ENCODE measurements at regions not wholly inside any gene's neighbourhood (a gene's known extent, or its start where the extent isn't known, plus 50 kb on each side); places are given as distances from the start of the nearest gene placed in this dataset.

DNA sequence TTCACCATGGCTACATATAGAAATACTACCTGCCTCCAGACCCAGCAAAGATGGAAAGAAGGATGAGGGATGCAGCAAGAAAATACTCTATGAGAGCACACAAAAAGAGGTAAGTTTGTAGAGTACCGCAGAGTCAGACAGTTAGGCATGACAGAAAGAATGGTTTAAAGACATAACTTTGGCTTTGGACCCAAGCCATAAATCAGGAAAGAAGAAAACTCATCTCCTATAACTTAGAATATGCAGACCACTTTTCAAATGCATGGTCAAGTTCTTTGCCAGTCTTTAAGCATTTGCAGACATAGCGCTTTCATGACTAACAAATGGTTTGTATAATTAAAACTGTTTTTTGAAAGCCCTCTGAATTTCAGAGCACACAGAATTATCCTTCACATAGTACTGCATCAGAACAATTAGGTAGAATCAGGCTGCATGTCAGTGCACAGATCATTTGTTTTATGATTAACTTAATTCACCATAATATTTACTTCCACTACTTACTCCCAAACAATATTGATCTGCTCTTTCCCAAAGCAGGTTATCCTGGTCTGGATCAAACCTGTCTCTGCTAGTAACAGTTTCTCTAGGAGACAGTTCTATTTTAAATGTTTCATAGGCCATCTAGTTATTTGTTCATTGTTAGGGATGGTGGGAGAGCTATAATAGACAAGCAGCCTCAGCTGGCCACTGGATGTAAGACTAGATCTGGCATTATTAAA lies 280.7 kb upstream of the NR5A2 start:
- TF ChIP-seq, protein P1, sequence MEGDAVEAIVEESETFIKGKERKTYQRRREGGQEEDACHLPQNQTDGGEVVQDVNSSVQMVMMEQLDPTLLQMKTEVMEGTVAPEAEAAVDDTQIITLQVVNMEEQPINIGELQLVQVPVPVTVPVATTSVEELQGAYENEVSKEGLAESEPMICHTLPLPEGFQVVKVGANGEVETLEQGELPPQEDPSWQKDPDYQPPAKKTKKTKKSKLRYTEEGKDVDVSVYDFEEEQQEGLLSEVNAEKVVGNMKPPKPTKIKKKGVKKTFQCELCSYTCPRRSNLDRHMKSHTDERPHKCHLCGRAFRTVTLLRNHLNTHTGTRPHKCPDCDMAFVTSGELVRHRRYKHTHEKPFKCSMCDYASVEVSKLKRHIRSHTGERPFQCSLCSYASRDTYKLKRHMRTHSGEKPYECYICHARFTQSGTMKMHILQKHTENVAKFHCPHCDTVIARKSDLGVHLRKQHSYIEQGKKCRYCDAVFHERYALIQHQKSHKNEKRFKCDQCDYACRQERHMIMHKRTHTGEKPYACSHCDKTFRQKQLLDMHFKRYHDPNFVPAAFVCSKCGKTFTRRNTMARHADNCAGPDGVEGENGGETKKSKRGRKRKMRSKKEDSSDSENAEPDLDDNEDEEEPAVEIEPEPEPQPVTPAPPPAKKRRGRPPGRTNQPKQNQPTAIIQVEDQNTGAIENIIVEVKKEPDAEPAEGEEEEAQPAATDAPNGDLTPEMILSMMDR (IDR thresholded peaks at IDR 0.05), result no peak
- TF ChIP-seq POLR2AphosphoS5 (IDR thresholded peaks at IDR 0.05), result no peak
- TF ChIP-seq EP300 (IDR thresholded peaks at IDR 0.05), result no peak

Measured in suprapubic skin (tissue), 4 donors.